Stimulated activated CD4-positive, alpha-beta T cell treated with anti-CD3 and anti-CD28 coated beads, TNF-alpha, amount 100 ng/mL, for 48 hours (primary cell): ENCODE measurements at regions not wholly inside any gene's neighbourhood (a gene's known extent, or its start where the extent isn't known, plus 50 kb on each side); places are given as distances from the start of the nearest gene placed in this dataset.
"Not testable (repeated sequence)": the region's sequence is repeated elsewhere in the genome, so short reads cannot be mapped to it uniquely, and the experiment has no call there.

Source experiments
- DNase-seq, 3 donors: peaks; one replicate each; pipeline ENCODE4 v3.0.0-alpha.2; 2020; ENCODE audit warnings: low read depth in 3 of 3

GRCh38 chr2:121132054-121132761 lies 152.8 kb downstream of the TFCP2L1 start:
- no peak for DNase-seq

- no peak for DNase-seq
Measured at GRCh38 chr2:121132762-121133107, 152.3 kb downstream of the TFCP2L1 start.

- no peak for DNase-seq
Measured at GRCh38 chr2:121133551-121134319, 151.3 kb downstream of the TFCP2L1 start.

- no peak for DNase-seq
Measured at GRCh38 chr2:121134728-121135127, 150.3 kb downstream of the TFCP2L1 start.

- no peak for DNase-seq
Measured at GRCh38 chr2:121135168-121135853, 149.7 kb downstream of the TFCP2L1 start.

- DNase-seq = no peak
Measured at GRCh38 chr2:121136323-121136722, 148.7 kb downstream of the TFCP2L1 start.

GRCh38 chr2:121137571-121137970 lies 147.4 kb downstream of the TFCP2L1 start:
- no peak for DNase-seq

GRCh38 chr2:121140734-121141133 lies 144.3 kb downstream of the TFCP2L1 start:
- no peak for DNase-seq

- no peak for DNase-seq
Measured at GRCh38 chr2:121142452-121142851, 142.6 kb downstream of the TFCP2L1 start.

- DNase-seq = no peak
Measured at GRCh38 chr2:121144111-121144510, 140.9 kb downstream of the TFCP2L1 start.

GRCh38 chr2:121146630-121147029 lies 138.4 kb downstream of the TFCP2L1 start:
- DNase-seq = no peak

GRCh38 chr2:121147766-121148165 lies 137.2 kb downstream of the TFCP2L1 start:
- no peak for DNase-seq

GRCh38 chr2:121148481-121148880 lies 136.5 kb downstream of the TFCP2L1 start:
- DNase-seq = no peak

GRCh38 chr2:121149384-121149783 lies 135.6 kb downstream of the TFCP2L1 start:
- DNase-seq = no peak

GRCh38 chr2:121150126-121150525 lies 134.9 kb downstream of the TFCP2L1 start:
- no peak for DNase-seq

- DNase-seq = no peak
Measured at GRCh38 chr2:121150713-121151112, 134.3 kb downstream of the TFCP2L1 start.

- no peak for DNase-seq
Measured at GRCh38 chr2:121151311-121152109, 133.5 kb downstream of the TFCP2L1 start.

GRCh38 chr2:121152861-121153260 lies 132.1 kb downstream of the TFCP2L1 start:
- no peak for DNase-seq

- DNase-seq = no peak
Measured at GRCh38 chr2:121153516-121153915, 131.5 kb downstream of the TFCP2L1 start.

GRCh38 chr2:121155502-121156056 lies 129.4 kb downstream of the TFCP2L1 start:
- DNase-seq = no peak

GRCh38 chr2:121157481-121157880 lies 127.5 kb downstream of the TFCP2L1 start:
- not testable (repeated sequence) for DNase-seq
